A549 (cell line): ENCODE measurements at regions not wholly inside any gene's neighbourhood (a gene's known extent, or its start where the extent isn't known, plus 50 kb on each side); places are given as distances from the start of the nearest gene placed in this dataset.

Source experiments
- ATAC-seq, 2 experiments: fragments of 200-7000 bp in 1 of 2; fragments of >200 bp in 1 of 2; cut with Nextera tagmentation in 1 of 2; cut with Tn5 transposase in 1 of 2; 3 replicates each; pipeline versions ENCODE4 v1.8.0 to v1.9.1; 2018 to 2020; ENCODE audit warnings: mild to moderate bottlenecking in 1 of 2, moderate library complexity in 1 of 2
- CTCF ChIA-PET: fragments of 300-600 bp; sonication (Branson Sonifier 250); formaldehyde crosslinking; extraction: SDS; loops from one replicate; lab custom pipeline; 2021; ENCODE audit warnings: antibody characterized with exemption, inconsistent platforms; lab: Yijun Ruan, JAX
- POLR2A ChIA-PET: fragments of 350-600 bp; formaldehyde crosslinking; extraction: SDS; loops from one replicate; lab custom pipeline; 2021; ENCODE audit warnings: antibody characterized with exemption, inconsistent platforms; lab: Yijun Ruan, JAX
- DNase-seq, 2 experiments: peaks; one replicate each; pipeline versions ENCODE4 v3.0.0 to v3.0.0-alpha.2; 2011 to 2016; ENCODE audit warnings: low read depth in 1 of 2, low spot score in 1 of 2
- FAIRE-seq: peaks from 2 replicates; lab custom pipeline; 2011; peaks lifted over from hg19 to GRCh38; lab: Jason Lieb, UNC
- H3K27ac ChIP-seq, 2 experiments: fragments of >200 bp; sonication (Bioruptor Twin); formaldehyde crosslinking; 3 replicates each; pipeline ENCODE4 v1.5.1; 2016 to 2017
- H3K4me1 ChIP-seq: fragments of >200 bp; sonication (Bioruptor Twin); formaldehyde crosslinking; 3 replicates; pipeline ENCODE4 v1.6.1; 2016
- H3K4me2 ChIP-seq: fragments of >200 bp; sonication (Bioruptor Twin); formaldehyde crosslinking; 3 replicates; pipeline ENCODE4 v1.6.1; 2016
- H3K4me3 ChIP-seq: fragments of >200 bp; sonication (Bioruptor Twin); formaldehyde crosslinking; 3 replicates; pipeline ENCODE4 v1.5.1; 2016
- H3K9me3 ChIP-seq: fragments of >200 bp; sonication (Bioruptor Twin); formaldehyde crosslinking; 3 replicates; pipeline ENCODE4 v1.6.1; 2016
- BCL3 ChIP-seq: fragments of >200 bp; sonication (Bioruptor Twin); formaldehyde crosslinking; IDR thresholded peaks from 3 replicates; pipeline ENCODE4 v1.6.1; 2016
- CEBPB ChIP-seq, 2 experiments: fragments of >200 bp in 1 of 2; sonication (Bioruptor Twin) in 1 of 2; formaldehyde crosslinking in 1 of 2; IDR thresholded peaks; 2 replicates each; pipeline ENCODE4 v1.6.1; 2012 to 2016
- CHD4 ChIP-seq: fragments of 200-600 bp; sonication (generic); IDR thresholded peaks from 2 replicates; pipeline ENCODE4 v1.6.1; 2016; ENCODE audit warnings: antibody characterized with exemption, mild to moderate bottlenecking, borderline replicate concordance
- EHF ChIP-seq: fragments of 250-450 bp; sonication (Bioruptor Pico); IDR thresholded peaks from 2 replicates; pipeline ENCODE4 v1.5.0; 2020; ENCODE audit warnings: mild to moderate bottlenecking
- EP300 ChIP-seq, 2 experiments: fragments of >200 bp; sonication (Bioruptor Twin); formaldehyde crosslinking; IDR thresholded peaks; 2 replicates in 1 of 2; 3 replicates in 1 of 2; pipeline ENCODE4 v1.6.1; 2016 to 2017
- ESRRA ChIP-seq: fragments of 150-350 bp; IDR thresholded peaks from 2 replicates; pipeline ENCODE4 v1.6.1; 2014; ENCODE audit warnings: mild to moderate bottlenecking, low read length, borderline replicate concordance
- FOSB ChIP-seq: fragments of 250-450 bp; sonication (Bioruptor Pico); IDR thresholded peaks from 2 replicates; pipeline ENCODE4 v1.5.0; 2020; ENCODE audit warnings: mild to moderate bottlenecking, moderate library complexity
- FOSL2 ChIP-seq, 2 experiments: fragments of 450-650 bp in 1 of 2; fragments of >200 bp in 1 of 2; sonication (Bioruptor Twin) in 1 of 2; formaldehyde crosslinking; IDR thresholded peaks; 2 replicates each; pipeline versions ENCODE4 v1.5.0 to v1.6.1; 2016 to 2020; ENCODE audit warnings: mild to moderate bottlenecking in 1 of 2, moderate library complexity in 1 of 2
- GATA3 ChIP-seq: IDR thresholded peaks from 2 replicates; pipeline ENCODE4 v1.6.1; 2012; ENCODE audit warnings: borderline replicate concordance
- HDAC2 ChIP-seq: fragments of 200-600 bp; sonication (generic); IDR thresholded peaks from 2 replicates; pipeline ENCODE4 v1.6.1; 2016
- HES2 ChIP-seq: fragments of >200 bp; sonication (Bioruptor Twin); formaldehyde crosslinking; IDR thresholded peaks from 2 replicates; pipeline ENCODE4 v1.6.1; 2016
- HEYL ChIP-seq: fragments of 250-450 bp; sonication (Bioruptor Pico); IDR thresholded peaks from 2 replicates; pipeline ENCODE4 v1.8.0; 2021; ENCODE audit warnings: mild to moderate bottlenecking, moderate library complexity
- HOXA7 ChIP-seq: fragments of 250-450 bp; sonication (Bioruptor Pico); IDR thresholded peaks from 2 replicates; pipeline ENCODE4 v1.5.0; 2020; ENCODE audit warnings: mild to moderate bottlenecking, moderate library complexity
- JUN ChIP-seq, 2 experiments: fragments of >200 bp; sonication (Bioruptor Twin); formaldehyde crosslinking; IDR thresholded peaks; 2 replicates in 1 of 2; 3 replicates in 1 of 2; pipeline ENCODE4 v1.6.1; 2016 to 2017
- MAFK ChIP-seq: fragments of 450-650 bp; IDR thresholded peaks from 2 replicates; pipeline ENCODE4 v1.6.1; 2014; ENCODE audit not compliant: partially characterized antibody
- NFE2L2 ChIP-seq: fragments of 150-350 bp; conservative IDR thresholded peaks from 2 replicates; pipeline ENCODE4 v1.6.1; 2014; ENCODE audit warnings: low read length
- PBX3 ChIP-seq: IDR thresholded peaks from 2 replicates; pipeline ENCODE4 v1.6.1; 2012
- PHF8 ChIP-seq: fragments of 200-600 bp; sonication (generic); IDR thresholded peaks from 2 replicates; pipeline ENCODE4 v1.6.1; 2016; ENCODE audit warnings: low read depth, mild to moderate bottlenecking, antibody characterized with exemption, moderate library complexity, borderline replicate concordance
- POLR2A ChIP-seq: IDR thresholded peaks from 2 replicates; pipeline ENCODE4 v1.6.1; 2012; ENCODE audit warnings: mild to moderate bottlenecking, low read length
- RAD21 ChIP-seq, 2 experiments: fragments of >200 bp in 1 of 2; sonication (Bioruptor Twin) in 1 of 2; formaldehyde crosslinking in 1 of 2; IDR thresholded peaks in 1 of 2; conservative IDR thresholded peaks in 1 of 2; 2 replicates in 1 of 2; 3 replicates in 1 of 2; pipeline ENCODE4 v1.6.1; 2012 to 2018; ENCODE audit warnings: inconsistent platforms in 1 of 2
- RCOR1 ChIP-seq: fragments of 150-350 bp; IDR thresholded peaks from 2 replicates; pipeline ENCODE4 v1.6.1; 2014; ENCODE audit warnings: antibody characterized with exemption, low read length, low read depth
- SREBF2 ChIP-seq: fragments of 450-650 bp; IDR thresholded peaks from 2 replicates; pipeline ENCODE4 v1.6.1; 2014; ENCODE audit warnings: mild to moderate bottlenecking, moderate library complexity
- TP53 ChIP-seq: fragments of 250-450 bp; sonication (Bioruptor Pico); IDR thresholded peaks from 2 replicates; pipeline ENCODE4 v1.5.0; 2021; ENCODE audit warnings: mild to moderate bottlenecking, moderate library complexity
- USF2 ChIP-seq: fragments of 450-650 bp; IDR thresholded peaks from 2 replicates; pipeline ENCODE4 v1.6.1; 2014; ENCODE audit warnings: antibody characterized with exemption
- ZC3H11A ChIP-seq: fragments of 450-650 bp; IDR thresholded peaks from 2 replicates; pipeline ENCODE4 v1.6.1; 2014; ENCODE audit warnings: antibody characterized with exemption, mild to moderate bottlenecking
- ZFP36 ChIP-seq: fragments of 450-650 bp; IDR thresholded peaks from 2 replicates; pipeline ENCODE4 v1.6.1; 2014; ENCODE audit warnings: borderline replicate concordance; ENCODE audit not compliant: partially characterized antibody
- ZNF302 ChIP-seq: fragments of 250-450 bp; sonication (Bioruptor Pico); IDR thresholded peaks from 2 replicates; pipeline ENCODE4 v1.9.0; 2021; ENCODE audit warnings: inconsistent platforms, mild to moderate bottlenecking, moderate library complexity
- ZSCAN20 ChIP-seq: fragments of 250-450 bp; sonication (Bioruptor Pico); IDR thresholded peaks from 2 replicates; pipeline ENCODE4 v1.8.0; 2022; ENCODE audit warnings: mild to moderate bottlenecking, moderate library complexity
- WGBS: methylation state at CpG from one replicate; pipeline ENCODE4 v1.1.6; 2017; ENCODE audit errors: missing lambda C conversion rate; 5-methylcytosine and 5-hydroxymethylcytosine counted together

GRCh38 chr16:79392081-79392480 lies 208.5 kb downstream of the MAF start:
- DNase-seq, result no peak
- ATAC-seq, result no peak
- no peak overlapping the region for H3K4me2 ChIP-seq
- POLR2A ChIA-PET, result no interaction called here
- H3K4me3 ChIP-seq, result no peak overlapping the region
- H3K9me3 ChIP-seq, result no peaks in the 10 kb centered on the region
- CTCF ChIA-PET, result no interaction called here
- no peak for FAIRE-seq
- TF ChIP-seq EP300 (IDR thresholded peaks at IDR 0.05), result no peak
- no peak for TF ChIP-seq TP53 (CRISPR knock-in tag)
- no peak for TF ChIP-seq EHF (CRISPR knock-in tag)
- no peak for TF ChIP-seq GATA3
- no peak for TF ChIP-seq CEBPB (IDR thresholded peaks at IDR 0.05)
- TF ChIP-seq FOSB (CRISPR knock-in tag), result no peak
- TF ChIP-seq ZFP36, result no peak
- TF ChIP-seq PBX3, result no peak
- no peak for TF ChIP-seq ZNF302 (CRISPR knock-in tag)
- no peak for TF ChIP-seq RCOR1
- TF ChIP-seq CHD4, result no peak
- no peak for TF ChIP-seq HDAC2
- no peak for TF ChIP-seq USF2
- no peak for TF ChIP-seq SREBF2
- no peak for TF ChIP-seq NFE2L2
- no peaks in the 10 kb centered on the region for H3K4me1 ChIP-seq
- no peak overlapping the region for H3K27ac ChIP-seq

- Histone ChIP-seq H3K9me3 (no peaks in the 10 kb centered on the region), H3K4me3 (no peak overlapping the region), H3K4me2 (no peak overlapping the region), H3K27ac (no peak overlapping the region), H3K4me1 (no peaks in the 10 kb centered on the region)
- ChIA-PET POLR2A (no interaction called here), CTCF (no interaction called here)
- ATAC-seq, result no peak
- WGBS, result 35% methylated on average over 11 of the region's 11 CpGs
- TF ChIP-seq ZFP36 (no peak), FOSL2 (IDR thresholded peaks at IDR 0.05) (no peak), FOSL2 (CRISPR knock-in tag; IDR thresholded peaks at IDR 0.05) (no peak), HES2 (no peak), POLR2A (no peak), HDAC2 (no peak), ESRRA (no peak), PHF8 (no peak), HOXA7 (CRISPR knock-in tag) (no peak), ZSCAN20 (CRISPR knock-in tag) (no peak), EP300 (IDR thresholded peaks at IDR 0.05) (no peak), RAD21 (conservative IDR thresholded peaks at IDR 0.05 in 1 of 2, IDR thresholded peaks at IDR 0.05 in 1 of 2) (no peak), ZC3H11A (no peak), ZNF302 (CRISPR knock-in tag) (no peak), PBX3 (no peak), MAFK (no peak), JUN (IDR thresholded peaks at IDR 0.05) (no peak), HEYL (no peak), BCL3 (no peak), USF2 (no peak)
- no peak for FAIRE-seq
- DNase-seq, result no peak
These were observed 209.1 kb downstream of the MAF start for GRCh38 chr16:79391395-79391794.
